ENCODE measurements at regions not wholly inside any gene's neighbourhood (a gene's known extent, or its start where the extent isn't known, plus 50 kb on each side); places are given as distances from the start of the nearest gene placed in this dataset.
"Not testable (repeated sequence)": the region's sequence is repeated elsewhere in the genome, so short reads cannot be mapped to it uniquely, and the experiment has no call there.

- TF ChIP-seq USF2 (IDR thresholded peaks at IDR 0.05; ENCODE audit: low read depth, low read length); RAD21 (IDR thresholded peaks at IDR 0.05; ENCODE audit: low read length): not testable (repeated sequence)
Observed at GRCh38 chr9:138211070-138211469, 333.5 kb downstream of the CACNA1B start.

All from IMR-90 (cell line).